HG03342 (cell line): ENCODE measurements at regions not wholly inside any gene's neighbourhood (a gene's known extent, or its start where the extent isn't known, plus 50 kb on each side); places are given as distances from the start of the nearest gene placed in this dataset.

Experiments
- ATAC-seq: cut with Tn5 transposase; IDR thresholded peaks from one replicate; pipeline ENCODE4 v1.9.1; 2021; ENCODE audit warnings: mild to moderate bottlenecking, moderate library complexity; ENCODE audit not compliant: unreplicated experiment

DNA sequence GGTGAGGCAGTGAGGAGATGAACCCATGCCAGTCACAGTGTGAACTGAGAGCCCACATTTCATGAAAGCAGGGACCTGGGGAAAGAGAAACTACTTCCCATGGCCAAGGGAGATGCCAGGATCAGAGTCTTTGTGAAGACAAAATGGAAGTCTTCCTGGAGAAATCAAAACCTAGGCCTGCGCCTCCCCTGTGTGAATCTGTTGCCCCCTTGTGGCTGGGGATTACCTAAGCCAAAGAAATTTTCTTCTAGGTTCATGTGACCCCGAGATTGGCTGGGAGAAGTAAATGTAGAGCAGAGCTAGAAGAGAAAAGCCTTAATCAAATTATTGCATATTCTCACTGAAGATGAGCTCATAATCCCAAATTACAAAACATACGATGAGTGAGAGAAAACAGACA, 1075.3 kb downstream of the TBC1D22A start:
- ATAC-seq, result no peak

GRCh38 chr22:47836957-47837356, 1074.5 kb downstream of the TBC1D22A start:
- ATAC-seq, result no peak

DNA sequence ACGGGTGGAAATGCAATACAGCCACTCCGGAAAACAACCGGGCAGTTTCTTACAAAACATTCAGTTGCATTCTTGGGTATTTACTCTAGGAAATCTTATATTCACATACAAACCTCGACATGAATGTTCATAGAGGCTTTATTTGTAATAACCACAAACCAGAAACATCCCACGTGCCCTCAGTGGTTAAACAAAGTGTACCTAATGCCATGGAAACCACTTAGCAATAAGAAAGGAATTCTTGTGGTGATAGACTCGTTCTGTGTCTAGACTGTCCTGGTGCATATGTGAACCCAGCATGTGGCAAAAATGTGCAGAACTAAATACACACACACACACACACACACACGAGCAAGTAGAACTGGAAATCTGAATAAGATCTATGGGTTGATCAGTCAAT, 1073.3 kb downstream of the TBC1D22A start:
- ATAC-seq, result no peak

DNA sequence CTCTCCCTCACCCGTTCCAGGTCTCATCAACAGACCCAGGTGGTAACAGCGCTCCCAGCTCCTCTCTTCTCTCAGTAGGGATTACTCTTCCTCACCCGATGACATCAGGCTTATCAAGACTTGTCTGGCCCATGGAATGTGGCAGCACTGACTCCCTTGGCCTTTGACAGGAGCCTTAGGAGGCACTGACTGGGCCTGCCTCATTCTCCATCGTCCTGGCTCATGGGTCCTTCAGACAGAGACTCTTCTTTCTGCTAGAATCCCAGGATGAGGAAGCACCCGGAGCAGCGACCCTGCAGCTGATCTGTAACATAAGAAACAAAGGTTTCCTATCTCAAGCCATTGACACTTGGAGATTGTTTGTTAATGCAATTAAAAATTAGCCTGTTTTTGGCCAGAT, 1063.6 kb downstream of the TBC1D22A start:
- no peak for ATAC-seq

- no peak for ATAC-seq
Measured at GRCh38 chr22:47822422-47822821, 1060.0 kb downstream of the TBC1D22A start.

DNA sequence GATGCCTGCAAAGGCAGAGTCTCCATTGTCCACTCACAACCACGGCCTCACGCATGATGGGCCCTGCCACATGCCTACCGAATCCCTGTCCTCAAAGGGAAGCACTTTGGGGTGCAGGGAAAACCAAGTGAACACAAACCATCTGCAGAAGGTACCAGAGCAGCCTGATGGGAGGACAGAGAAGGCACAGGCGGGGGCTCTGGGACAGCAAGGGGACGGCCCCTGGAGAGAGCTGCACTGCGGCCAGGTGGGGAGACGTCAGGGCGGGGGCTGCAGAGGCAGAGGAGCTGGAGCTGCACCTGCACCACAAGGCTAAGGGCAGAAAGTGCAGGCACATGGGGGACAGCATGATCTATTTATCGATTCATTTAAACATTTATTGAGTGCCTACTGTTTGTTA, 1056.0 kb downstream of the TBC1D22A start:
- ATAC-seq, result no peak

GRCh38 chr22:47817380-47817779, 1054.9 kb downstream of the TBC1D22A start:
- ATAC-seq, result no peak

DNA sequence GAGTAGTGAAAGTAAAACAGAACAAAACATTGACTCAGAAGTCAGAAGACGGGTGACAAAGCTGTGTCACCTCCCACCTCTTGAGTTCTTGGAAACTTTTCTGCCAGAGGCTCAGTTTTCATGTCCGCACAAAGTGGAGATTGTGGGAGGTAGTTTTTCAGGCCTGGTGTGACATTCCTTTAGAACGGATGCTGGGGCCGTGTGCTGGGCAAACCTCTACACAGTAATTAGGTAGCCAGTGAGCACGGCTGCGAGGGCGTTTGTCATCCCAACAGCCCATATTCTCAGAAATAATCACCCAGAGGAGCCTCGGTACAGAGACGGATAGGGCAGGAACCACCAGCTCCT, 1054.4 kb downstream of the TBC1D22A start:
- ATAC-seq, result no peak

GRCh38 chr22:47816121-47816862, 1053.8 kb downstream of the TBC1D22A start:
- no peak for ATAC-seq

DNA sequence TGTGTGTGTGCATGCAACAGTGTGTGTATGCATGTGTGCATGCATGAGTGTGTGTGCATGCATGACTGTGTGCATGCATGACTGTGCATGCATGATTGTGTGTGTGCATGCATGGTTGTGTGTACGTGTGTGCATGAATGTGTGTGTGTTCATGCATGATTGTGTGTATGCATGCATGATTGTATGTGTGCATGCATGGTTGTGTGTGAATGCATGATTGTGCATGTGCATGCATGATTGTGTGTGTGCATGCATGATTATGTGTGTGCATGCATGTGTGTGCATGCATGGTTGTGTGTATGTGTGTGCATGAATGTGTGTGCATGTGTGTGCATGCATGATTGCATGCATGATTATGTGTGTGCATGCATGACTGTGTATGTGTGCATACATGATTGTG, 1052.0 kb downstream of the TBC1D22A start:
- ATAC-seq, result no peak

DNA sequence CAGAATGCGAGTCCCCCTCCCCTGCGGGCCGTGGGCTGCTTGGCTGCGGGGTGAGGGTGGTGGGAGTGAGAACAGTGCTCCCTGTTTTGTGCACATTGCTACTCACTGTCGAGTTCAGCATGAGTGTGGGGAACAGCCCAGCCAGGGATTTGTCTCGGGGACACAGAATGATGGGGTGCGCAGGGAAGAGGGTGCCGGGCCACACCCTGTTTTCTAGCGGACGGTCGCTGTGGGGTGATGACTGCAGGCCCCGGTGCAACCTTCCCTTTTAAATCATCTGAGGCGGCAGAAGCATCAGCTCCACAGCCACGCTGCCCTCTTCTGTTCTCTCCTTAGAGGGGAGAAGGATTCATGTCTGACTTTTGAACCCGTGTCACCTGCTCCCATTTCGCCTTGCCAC, 1051.2 kb downstream of the TBC1D22A start:
- no peak for ATAC-seq

GRCh38 chr22:47811971-47812370, 1049.5 kb downstream of the TBC1D22A start:
- no peak for ATAC-seq

DNA sequence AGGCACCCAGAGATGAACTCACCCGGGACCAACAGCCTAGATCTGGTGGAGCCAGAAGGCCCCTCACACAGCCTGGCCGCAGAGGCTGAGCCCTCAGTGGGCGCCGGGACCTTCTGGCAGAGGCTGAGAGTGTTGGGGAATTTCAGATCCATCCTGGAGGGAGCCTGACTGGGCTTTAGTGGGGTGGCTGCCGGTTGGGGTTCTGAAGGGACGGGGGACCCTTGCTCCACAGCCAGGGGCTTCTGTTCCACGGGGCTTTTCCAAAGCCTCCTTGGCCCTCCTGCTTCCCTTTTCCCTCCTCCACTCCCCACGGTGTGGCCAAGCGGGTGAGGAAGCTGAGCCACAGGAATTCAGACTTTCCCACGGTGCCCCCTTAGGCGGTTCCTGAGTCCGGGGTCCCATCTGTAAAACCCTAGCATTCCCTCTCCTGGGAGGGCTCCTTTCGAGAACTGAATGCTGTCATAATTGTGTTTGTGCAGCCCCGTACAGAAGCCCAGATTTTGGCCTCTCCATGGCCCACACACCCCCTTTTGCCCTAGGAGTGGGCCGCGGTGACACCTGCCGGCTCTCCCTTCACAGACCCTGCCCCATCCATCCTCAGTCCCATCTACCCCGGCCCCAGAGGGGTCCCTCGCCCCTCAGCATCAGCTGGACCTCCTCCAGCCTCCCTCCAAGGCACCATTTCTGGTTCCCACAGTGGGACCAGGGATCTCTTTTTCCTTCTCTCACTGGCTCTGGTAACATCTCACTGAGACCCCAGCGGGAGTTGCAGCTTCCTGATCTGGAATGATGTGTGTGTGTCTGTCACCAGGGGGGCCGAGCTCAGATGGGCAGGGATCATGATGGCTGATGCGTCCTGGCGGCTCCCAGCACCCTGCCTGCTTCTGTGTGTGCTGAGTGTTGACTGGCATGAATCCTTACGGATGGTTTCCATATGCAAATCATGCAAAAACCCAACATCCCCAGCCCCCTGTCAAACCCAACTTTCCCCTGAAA, 1048.4 kb downstream of the TBC1D22A start:
- ATAC-seq, result no peak

DNA sequence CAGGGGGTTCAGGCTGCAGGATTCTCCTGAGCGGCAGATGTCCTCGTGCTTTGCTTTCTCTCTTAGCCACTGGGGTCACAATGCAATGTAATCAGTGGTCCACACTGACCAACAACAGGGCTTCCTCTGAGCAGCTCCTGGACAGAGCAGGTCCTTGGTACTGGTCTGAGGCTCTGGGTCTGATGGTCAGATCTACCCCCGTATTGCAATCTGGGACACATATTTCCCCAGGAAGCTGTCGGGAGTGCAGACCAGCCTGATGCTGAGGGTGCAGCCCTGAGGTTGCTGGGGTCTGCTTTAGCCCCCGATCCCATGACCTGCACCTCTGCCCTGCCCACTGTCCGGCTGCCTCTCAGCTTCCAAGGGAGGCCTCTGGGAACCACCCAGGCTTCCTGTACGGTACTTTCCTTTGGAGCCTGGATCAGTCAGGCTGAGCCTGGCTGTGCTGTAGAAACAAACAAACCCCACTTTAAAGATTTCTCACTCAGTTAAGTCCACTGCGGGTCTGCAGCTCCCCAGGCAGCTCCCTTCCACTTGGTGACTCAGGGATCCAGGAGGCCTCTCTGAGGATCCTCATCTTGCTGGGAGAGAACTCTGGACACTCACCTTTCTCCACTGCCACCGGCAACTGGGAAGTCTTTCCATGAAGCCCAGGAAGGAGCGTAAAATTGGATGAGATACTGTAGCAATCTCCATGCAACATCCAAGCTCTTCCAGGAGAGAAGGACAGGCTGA, 1046.6 kb downstream of the TBC1D22A start:
- ATAC-seq, result no peak

- ATAC-seq, result no peak
Measured at GRCh38 chr22:47808236-47808635, 1045.8 kb downstream of the TBC1D22A start.

GRCh38 chr22:47807506-47807905, 1045.1 kb downstream of the TBC1D22A start:
- no peak for ATAC-seq

- ATAC-seq, result no peak
Measured at GRCh38 chr22:47806894-47807293, 1044.4 kb downstream of the TBC1D22A start.

GRCh38 chr22:47805394-47805935, 1043.0 kb downstream of the TBC1D22A start:
- ATAC-seq, result no peak

GRCh38 chr22:47804281-47804680, 1041.8 kb downstream of the TBC1D22A start:
- no peak for ATAC-seq

GRCh38 chr22:47802421-47802820, 1040.0 kb downstream of the TBC1D22A start:
- no peak for ATAC-seq
